Suprapubic skin (tissue), 4 donors: ENCODE measurements at regions not wholly inside any gene's neighbourhood (a gene's known extent, or its start where the extent isn't known, plus 50 kb on each side); places are given as distances from the start of the nearest gene placed in this dataset.

ENCODE experiments used
- DNase-seq, 2 donors: peaks; one replicate each; pipeline ENCODE4 v3.0.0-alpha.2; 2019; ENCODE audit warnings: low spot score in 2 of 2
- H3K27ac ChIP-seq: fragments of 200-600 bp; sonication (generic); one replicate; pipeline ENCODE4 v1.5.1; 2019
- H3K27me3 ChIP-seq: fragments of 200-600 bp; sonication (generic); one replicate; pipeline ENCODE4 v1.5.1; 2019
- H3K36me3 ChIP-seq: fragments of 200-600 bp; sonication (generic); one replicate; pipeline ENCODE4 v1.5.1; 2019
- H3K4me1 ChIP-seq: fragments of 200-600 bp; sonication (generic); one replicate; pipeline ENCODE4 v1.5.1; 2019
- H3K4me3 ChIP-seq: fragments of 200-600 bp; sonication (generic); one replicate; pipeline ENCODE4 v1.5.1; 2019; ENCODE audit warnings: mild to moderate bottlenecking
- H3K9me3 ChIP-seq: fragments of 200-600 bp; sonication (generic); one replicate; pipeline ENCODE4 v1.5.1; 2019
- EP300 ChIP-seq: sonication (generic); formaldehyde crosslinking; IDR thresholded peaks from one replicate; pipeline ENCODE4 v1.6.1; 2017; ENCODE audit warnings: antibody characterized with exemption
- POLR2A ChIP-seq, 2 donors: fragments of 450-650 bp; IDR thresholded peaks; one replicate each; pipeline ENCODE4 v1.6.1; 2017; ENCODE audit warnings: antibody characterized with exemption in 2 of 2, mild to moderate bottlenecking in 2 of 2, moderate library complexity in 2 of 2
- POLR2AphosphoS5 ChIP-seq, 3 donors: sonication (generic); formaldehyde crosslinking; IDR thresholded peaks; one replicate each; pipeline ENCODE4 v1.6.1; 2017; ENCODE audit warnings: antibody characterized with exemption in 3 of 3
- WGBS: methylation state at CpG from one replicate; pipeline ENCODE4 v1.1.5; 2018; 5-methylcytosine and 5-hydroxymethylcytosine counted together
- TF ChIP-seq, protein P1 (sequence below), 2 donors: fragments of 200-600 bp in 1 of 2; fragments of 450-650 bp in 1 of 2; sonication (generic) in 1 of 2; IDR thresholded peaks; one replicate each; pipeline ENCODE4 v1.5.1; 2016 to 2019; ENCODE audit warnings: antibody characterized with exemption in 2 of 2, mild to moderate bottlenecking in 1 of 2, moderate library complexity in 1 of 2

DNA sequence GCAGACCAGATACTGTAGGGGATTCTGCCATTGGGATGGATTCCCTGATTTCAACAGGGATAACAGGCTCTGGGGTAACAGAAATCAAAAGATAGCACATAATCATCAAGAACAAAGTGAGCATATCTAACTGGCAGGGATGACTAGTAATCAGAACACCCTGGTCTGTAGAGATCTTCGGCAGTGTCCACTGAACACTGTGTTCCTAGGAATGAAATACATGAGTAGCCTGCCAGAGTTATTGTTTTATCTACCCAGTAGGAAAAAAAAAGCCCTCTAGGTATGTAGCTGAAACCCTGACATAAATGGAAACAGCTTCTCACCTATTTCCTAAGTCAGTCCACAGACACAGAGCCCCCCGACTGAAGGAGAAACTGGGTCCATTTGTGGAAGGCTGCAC lies 340.3 kb upstream of the ZNF385D start:
- Histone ChIP-seq H3K27me3 (no peaks in the 10 kb centered on the region), H3K27ac (no peak overlapping the region), H3K4me1 (no peaks in the 10 kb centered on the region), H3K4me3 (no peak overlapping the region), H3K9me3 (no peaks in the 10 kb centered on the region), H3K36me3 (no peaks in the 10 kb centered on the region)
- no peak for TF ChIP-seq EP300
- TF ChIP-seq POLR2AphosphoS5 (IDR thresholded peaks at IDR 0.05), result no peak
- TF ChIP-seq POLR2A (IDR thresholded peaks at IDR 0.05), result no peak
- TF ChIP-seq, protein P1, sequence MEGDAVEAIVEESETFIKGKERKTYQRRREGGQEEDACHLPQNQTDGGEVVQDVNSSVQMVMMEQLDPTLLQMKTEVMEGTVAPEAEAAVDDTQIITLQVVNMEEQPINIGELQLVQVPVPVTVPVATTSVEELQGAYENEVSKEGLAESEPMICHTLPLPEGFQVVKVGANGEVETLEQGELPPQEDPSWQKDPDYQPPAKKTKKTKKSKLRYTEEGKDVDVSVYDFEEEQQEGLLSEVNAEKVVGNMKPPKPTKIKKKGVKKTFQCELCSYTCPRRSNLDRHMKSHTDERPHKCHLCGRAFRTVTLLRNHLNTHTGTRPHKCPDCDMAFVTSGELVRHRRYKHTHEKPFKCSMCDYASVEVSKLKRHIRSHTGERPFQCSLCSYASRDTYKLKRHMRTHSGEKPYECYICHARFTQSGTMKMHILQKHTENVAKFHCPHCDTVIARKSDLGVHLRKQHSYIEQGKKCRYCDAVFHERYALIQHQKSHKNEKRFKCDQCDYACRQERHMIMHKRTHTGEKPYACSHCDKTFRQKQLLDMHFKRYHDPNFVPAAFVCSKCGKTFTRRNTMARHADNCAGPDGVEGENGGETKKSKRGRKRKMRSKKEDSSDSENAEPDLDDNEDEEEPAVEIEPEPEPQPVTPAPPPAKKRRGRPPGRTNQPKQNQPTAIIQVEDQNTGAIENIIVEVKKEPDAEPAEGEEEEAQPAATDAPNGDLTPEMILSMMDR (IDR thresholded peaks at IDR 0.05), result no peak
- WGBS, result 89% methylated on average over 2 of the region's 2 CpGs
- no peak for DNase-seq

DNA sequence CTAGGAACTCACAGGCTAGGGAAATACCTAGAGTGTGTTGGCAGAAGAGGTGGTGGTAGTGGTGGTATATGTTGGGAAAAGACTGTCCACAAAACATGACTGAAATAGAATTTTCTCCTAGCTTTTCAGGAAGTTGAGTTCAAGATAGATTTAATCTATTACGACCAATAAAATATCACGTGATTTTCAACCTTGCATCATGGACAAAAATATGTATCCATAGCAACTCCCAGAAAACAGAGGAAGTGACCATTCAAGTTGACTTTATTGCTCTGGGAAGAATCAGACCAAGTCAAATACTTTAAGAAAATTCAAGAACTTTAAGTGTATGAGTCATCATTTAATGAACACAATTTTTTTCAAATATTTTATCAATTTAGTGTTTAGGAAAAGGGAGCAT lies 347.0 kb upstream of the ZNF385D start:
- Histone ChIP-seq H3K4me1 (no peaks in the 10 kb centered on the region), H3K36me3 (no peaks in the 10 kb centered on the region), H3K9me3 (no peaks in the 10 kb centered on the region), H3K4me3 (no peak overlapping the region), H3K27me3 (no peaks in the 10 kb centered on the region), H3K27ac (no peak overlapping the region)
- no peak for DNase-seq
- TF ChIP-seq EP300, result no peak
- TF ChIP-seq POLR2AphosphoS5 (IDR thresholded peaks at IDR 0.05), result no peak
- TF ChIP-seq, protein P1 (IDR thresholded peaks at IDR 0.05), result no peak
- TF ChIP-seq POLR2A (IDR thresholded peaks at IDR 0.05), result no peak
- 56% methylated on average over 2 of the region's 2 CpGs for WGBS

DNA sequence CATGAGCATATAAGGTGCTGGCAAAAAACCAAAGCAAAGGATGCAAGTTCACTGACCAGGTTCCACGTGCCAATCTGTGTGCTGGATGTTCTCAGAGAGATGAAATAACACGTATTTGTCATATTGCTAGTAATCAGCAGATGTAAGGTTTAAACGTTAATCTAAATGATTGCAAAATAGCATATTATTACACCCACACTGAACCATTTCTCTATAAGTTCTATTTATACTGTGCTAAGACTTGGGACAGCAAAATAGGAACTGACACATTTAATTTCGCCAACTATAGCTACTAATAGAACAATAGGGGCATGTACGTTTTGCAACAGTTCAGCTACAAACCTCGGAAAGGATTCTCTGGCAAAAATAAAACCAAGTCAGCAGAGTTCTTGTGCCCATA lies 350.3 kb upstream of the ZNF385D start:
- Histone ChIP-seq H3K9me3 (no peaks in the 10 kb centered on the region), H3K4me1 (no peaks in the 10 kb centered on the region), H3K36me3 (no peaks in the 10 kb centered on the region), H3K4me3 (no peak overlapping the region), H3K27ac (no peak overlapping the region), H3K27me3 (no peaks in the 10 kb centered on the region)
- WGBS, result 69% methylated on average over 6 of the region's 6 CpGs
- no peak for TF ChIP-seq EP300
- TF ChIP-seq POLR2A (IDR thresholded peaks at IDR 0.05), result no peak
- TF ChIP-seq, protein P1 (IDR thresholded peaks at IDR 0.05), result no peak
- no peak for TF ChIP-seq POLR2AphosphoS5 (IDR thresholded peaks at IDR 0.05)
- DNase-seq, result no peak

DNA sequence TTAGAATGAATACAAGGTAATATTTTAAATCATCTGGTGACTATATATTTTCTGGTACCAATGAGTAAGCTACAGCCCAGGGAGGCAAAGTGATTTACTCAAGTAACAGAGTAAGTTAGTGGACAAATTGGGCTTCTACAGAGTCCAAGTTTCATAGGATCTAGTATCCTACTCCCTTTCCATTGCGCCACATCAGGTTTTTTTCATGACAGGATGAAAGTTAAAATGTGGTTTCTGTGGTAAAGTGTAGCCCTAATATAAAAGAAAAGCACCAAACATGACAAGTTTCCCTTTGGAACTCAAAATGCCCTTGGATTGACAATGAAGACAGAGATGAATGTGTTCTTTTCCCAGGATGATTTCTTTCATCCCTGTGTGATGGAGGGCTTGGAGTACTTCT lies 350.8 kb upstream of the ZNF385D start:
- DNase-seq, result no peak
- Histone ChIP-seq H3K4me1 (no peaks in the 10 kb centered on the region), H3K27me3 (no peaks in the 10 kb centered on the region), H3K9me3 (no peaks in the 10 kb centered on the region), H3K4me3 (no peak overlapping the region), H3K27ac (no peak overlapping the region), H3K36me3 (no peaks in the 10 kb centered on the region)
- TF ChIP-seq, protein P1 (IDR thresholded peaks at IDR 0.05), result no peak
- TF ChIP-seq POLR2A (IDR thresholded peaks at IDR 0.05), result no peak
- TF ChIP-seq EP300, result no peak
- no peak for TF ChIP-seq POLR2AphosphoS5 (IDR thresholded peaks at IDR 0.05)
- 93% methylated on average over 1 of the region's 1 CpG for WGBS

DNA sequence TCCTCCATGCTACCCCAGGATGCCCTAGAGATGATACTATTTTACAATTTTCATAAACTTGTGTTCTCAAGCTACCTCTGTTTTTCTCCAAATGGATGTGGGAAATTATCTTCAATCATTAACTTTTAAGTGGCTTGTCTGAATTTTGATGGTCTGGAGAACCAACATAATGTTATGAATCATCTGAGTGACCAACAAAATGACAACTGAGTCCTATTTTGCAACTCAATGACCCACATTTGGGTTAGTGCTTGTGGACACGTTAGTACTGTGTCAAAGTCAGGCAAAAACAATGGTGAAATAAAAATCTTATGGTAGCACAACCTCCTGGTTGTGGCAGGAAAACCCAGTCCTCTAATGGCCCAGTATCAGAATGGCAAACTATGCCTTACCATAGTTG lies 352.4 kb upstream of the ZNF385D start:
- H3K36me3 ChIP-seq, result no peaks in the 10 kb centered on the region
- no peak overlapping the region for H3K27ac ChIP-seq
- H3K4me1 ChIP-seq, result no peaks in the 10 kb centered on the region
- 88% methylated on average over 1 of the region's 1 CpG for WGBS
- TF ChIP-seq, protein P1 (IDR thresholded peaks at IDR 0.05), result no peak
- no peaks in the 10 kb centered on the region for H3K27me3 ChIP-seq
- H3K9me3 ChIP-seq, result no peaks in the 10 kb centered on the region
- DNase-seq, result no peak
- no peak overlapping the region for H3K4me3 ChIP-seq
